NCI-H82 treated with DMSO at 0.1 percent for 48 hours (cell line): ENCODE measurements at regions not wholly inside any gene's neighbourhood (a gene's known extent, or its start where the extent isn't known, plus 50 kb on each side); places are given as distances from the start of the nearest gene placed in this dataset.
"Not testable (repeated sequence)": the region's sequence is repeated elsewhere in the genome, so short reads cannot be mapped to it uniquely, and the experiment has no call there.

Experiments used
- DNase-seq: peaks from one replicate; lab custom pipeline; 2025; ENCODE audit not compliant: unreplicated experiment; lab: John Stamatoyannopoulos, UW

GRCh38 chr21:9780441-9780937, 740.9 kb upstream of the TPTE start:
- DNase-seq = no peak

GRCh38 chr21:9783587-9783986, 737.8 kb upstream of the TPTE start:
- DNase-seq = not testable (repeated sequence)

GRCh38 chr21:9784201-9784600, 737.2 kb upstream of the TPTE start:
- DNase-seq = not testable (repeated sequence)

- not testable (repeated sequence) for DNase-seq
These were observed 735.3 kb upstream of the TPTE start for GRCh38 chr21:9786092-9786491.

- DNase-seq = not testable (repeated sequence)
These were observed 733.1 kb upstream of the TPTE start for GRCh38 chr21:9788281-9788680.

- not testable (repeated sequence) for DNase-seq
These were observed 731.0 kb upstream of the TPTE start for GRCh38 chr21:9790354-9790753.

- DNase-seq = not testable (repeated sequence)
These were observed 729.9 kb upstream of the TPTE start for GRCh38 chr21:9791453-9791852.

GRCh38 chr21:9795291-9795690, 726.1 kb upstream of the TPTE start:
- not testable (repeated sequence) for DNase-seq

GRCh38 chr21:9796293-9796692, 725.1 kb upstream of the TPTE start:
- not testable (repeated sequence) for DNase-seq

- not testable (repeated sequence) for DNase-seq
These were observed 713.7 kb upstream of the TPTE start for GRCh38 chr21:9807675-9808074.

GRCh38 chr21:9811223-9812004, 710.0 kb upstream of the TPTE start:
- DNase-seq = not testable (repeated sequence)

- DNase-seq = not testable (repeated sequence)
These were observed 708.9 kb upstream of the TPTE start for GRCh38 chr21:9812507-9812906.

GRCh38 chr21:9813894-9814814, 707.2 kb upstream of the TPTE start:
- DNase-seq = not testable (repeated sequence)

- not testable (repeated sequence) for DNase-seq
These were observed 706.1 kb upstream of the TPTE start for GRCh38 chr21:9815181-9815789.

- DNase-seq = not testable (repeated sequence)
These were observed 704.5 kb upstream of the TPTE start for GRCh38 chr21:9816734-9817334.

GRCh38 chr21:9817841-9818441, 703.4 kb upstream of the TPTE start:
- not testable (repeated sequence) for DNase-seq

- not testable (repeated sequence) for DNase-seq
These were observed 701.7 kb upstream of the TPTE start for GRCh38 chr21:9819549-9820192.

GRCh38 chr21:9820579-9820978, 700.8 kb upstream of the TPTE start:
- not testable (repeated sequence) for DNase-seq

- DNase-seq = not testable (repeated sequence)
These were observed 699.9 kb upstream of the TPTE start for GRCh38 chr21:9821472-9821871.
